Smooth muscle cell (in vitro differentiated cells): ENCODE measurements at regions not wholly inside any gene's neighbourhood (a gene's known extent, or its start where the extent isn't known, plus 50 kb on each side); places are given as distances from the start of the nearest gene placed in this dataset.

ENCODE experiments used
- DNase-seq: peaks from one replicate; lab custom pipeline; 2025; ENCODE audit not compliant: unreplicated experiment; lab: John Stamatoyannopoulos, UW
- H2AFZ ChIP-seq: fragments of 200-600 bp; sonication (generic); 2 replicates; pipeline ENCODE4 v1.6.0; 2016; ENCODE audit warnings: antibody characterized with exemption, low read depth, mild to moderate bottlenecking
- H3F3A ChIP-seq: fragments of 200-600 bp; sonication (generic); 2 replicates; pipeline ENCODE4 v1.6.0; 2017; ENCODE audit warnings: antibody characterized with exemption, low read depth
- H3K27ac ChIP-seq: fragments of 200-600 bp; sonication (generic); 2 replicates; pipeline ENCODE4 v1.5.1; 2016; ENCODE audit warnings: low read depth, mild to moderate bottlenecking
- H3K27me3 ChIP-seq: fragments of 200-600 bp; sonication (generic); 2 replicates; pipeline ENCODE4 v1.6.1; 2016; ENCODE audit warnings: low read depth, mild to moderate bottlenecking
- H3K36me3 ChIP-seq: fragments of 200-600 bp; sonication (generic); 2 replicates; pipeline ENCODE4 v1.5.1; 2016; ENCODE audit warnings: low read depth
- H3K4me1 ChIP-seq: fragments of 200-600 bp; sonication (generic); 2 replicates; pipeline ENCODE4 v1.5.1; 2016; ENCODE audit warnings: low read depth
- H3K4me2 ChIP-seq: fragments of 200-600 bp; sonication (generic); 2 replicates; pipeline ENCODE4 v1.6.0; 2016; ENCODE audit warnings: mild to moderate bottlenecking
- H3K4me3 ChIP-seq: fragments of 200-600 bp; sonication (generic); 2 replicates; pipeline ENCODE4 v1.5.1; 2016; ENCODE audit warnings: mild to moderate bottlenecking
- H3K79me2 ChIP-seq: fragments of 200-600 bp; sonication (generic); 2 replicates; pipeline ENCODE4 v1.6.0; 2016; ENCODE audit warnings: low read depth, mild to moderate bottlenecking
- H3K9ac ChIP-seq: fragments of 200-600 bp; sonication (generic); 2 replicates; pipeline ENCODE4 v1.6.0; 2016; ENCODE audit warnings: low read depth
- H3K9me3 ChIP-seq: fragments of 200-600 bp; sonication (generic); replicated peaks from 2 replicates; pipeline ENCODE4 v1.5.1; 2016; ENCODE audit warnings: low read depth
- H4K20me1 ChIP-seq: fragments of 200-600 bp; sonication (generic); 2 replicates; pipeline ENCODE4 v1.6.0; 2016; ENCODE audit warnings: low read depth
- WGBS: methylation state at CpG from one replicate; pipeline ENCODE4 v1.1.7; 2016; ENCODE audit warnings: low lambda C conversion rate; 5-methylcytosine and 5-hydroxymethylcytosine counted together
- TF ChIP-seq, protein P1 (sequence below): fragments of 200-600 bp; sonication (generic); IDR thresholded peaks from 2 replicates; pipeline ENCODE4 v1.5.1; 2017; ENCODE audit warnings: borderline replicate concordance, mild to moderate bottlenecking, antibody characterized with exemption; ENCODE audit not compliant: insufficient read depth, poor library complexity, severe bottlenecking

GRCh38 chr4:65924843-65925242 is 254.6 kb upstream of the EPHA5 start:
- no peaks in the 10 kb centered on the region for H3K9me3 ChIP-seq
- no peaks in the 10 kb centered on the region for H4K20me1 ChIP-seq
- H3F3A ChIP-seq, result no peaks in the 10 kb centered on the region
- TF ChIP-seq, protein P1, sequence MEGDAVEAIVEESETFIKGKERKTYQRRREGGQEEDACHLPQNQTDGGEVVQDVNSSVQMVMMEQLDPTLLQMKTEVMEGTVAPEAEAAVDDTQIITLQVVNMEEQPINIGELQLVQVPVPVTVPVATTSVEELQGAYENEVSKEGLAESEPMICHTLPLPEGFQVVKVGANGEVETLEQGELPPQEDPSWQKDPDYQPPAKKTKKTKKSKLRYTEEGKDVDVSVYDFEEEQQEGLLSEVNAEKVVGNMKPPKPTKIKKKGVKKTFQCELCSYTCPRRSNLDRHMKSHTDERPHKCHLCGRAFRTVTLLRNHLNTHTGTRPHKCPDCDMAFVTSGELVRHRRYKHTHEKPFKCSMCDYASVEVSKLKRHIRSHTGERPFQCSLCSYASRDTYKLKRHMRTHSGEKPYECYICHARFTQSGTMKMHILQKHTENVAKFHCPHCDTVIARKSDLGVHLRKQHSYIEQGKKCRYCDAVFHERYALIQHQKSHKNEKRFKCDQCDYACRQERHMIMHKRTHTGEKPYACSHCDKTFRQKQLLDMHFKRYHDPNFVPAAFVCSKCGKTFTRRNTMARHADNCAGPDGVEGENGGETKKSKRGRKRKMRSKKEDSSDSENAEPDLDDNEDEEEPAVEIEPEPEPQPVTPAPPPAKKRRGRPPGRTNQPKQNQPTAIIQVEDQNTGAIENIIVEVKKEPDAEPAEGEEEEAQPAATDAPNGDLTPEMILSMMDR, result no peak
- 86% methylated on average over 4 of the region's 4 CpGs for WGBS
- H3K79me2 ChIP-seq, result no peaks in the 10 kb centered on the region
- H3K4me1 ChIP-seq, result no peaks in the 10 kb centered on the region
- H2AFZ ChIP-seq, result no peak overlapping the region
- H3K27ac ChIP-seq, result no peak overlapping the region
- no peak for DNase-seq
- no peak overlapping the region for H3K4me3 ChIP-seq
- H3K36me3 ChIP-seq, result no peaks in the 10 kb centered on the region
- no peak overlapping the region for H3K9ac ChIP-seq
- H3K27me3 ChIP-seq, result no peaks in the 10 kb centered on the region
- H3K4me2 ChIP-seq, result no peak overlapping the region

DNA sequence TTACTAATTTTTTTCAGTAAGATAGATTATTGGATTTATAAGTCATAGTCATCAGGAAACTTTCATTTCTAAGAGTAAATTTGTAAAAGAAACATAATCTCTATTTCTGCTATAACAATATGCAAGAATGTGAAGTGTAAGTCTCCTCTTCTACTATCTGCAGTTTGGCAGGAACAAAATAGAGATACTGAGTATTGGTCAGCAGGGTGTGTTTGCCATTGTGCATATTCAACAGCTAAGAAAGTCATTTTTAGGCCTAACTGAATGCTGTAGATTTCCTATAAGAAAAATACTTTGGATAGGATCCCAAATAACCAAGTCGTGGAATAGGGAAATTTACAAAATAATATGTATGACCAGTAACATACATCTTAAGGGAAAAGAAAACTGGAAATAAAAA is 253.3 kb upstream of the EPHA5 start:
- WGBS, result 76% methylated on average over 1 of the region's 1 CpG
- no peaks in the 10 kb centered on the region for H3K79me2 ChIP-seq
- H4K20me1 ChIP-seq, result no peaks in the 10 kb centered on the region
- H3K4me3 ChIP-seq, result no peak overlapping the region
- H3K27ac ChIP-seq, result no peak overlapping the region
- H2AFZ ChIP-seq, result no peak overlapping the region
- H3K4me2 ChIP-seq, result no peak overlapping the region
- H3K9me3 ChIP-seq, result no peaks in the 10 kb centered on the region
- H3K36me3 ChIP-seq, result no peaks in the 10 kb centered on the region
- TF ChIP-seq, protein P1, result no peak
- no peaks in the 10 kb centered on the region for H3F3A ChIP-seq
- no peaks in the 10 kb centered on the region for H3K4me1 ChIP-seq
- no peak overlapping the region for H3K9ac ChIP-seq
- H3K27me3 ChIP-seq, result no peaks in the 10 kb centered on the region
- DNase-seq, result no peak

DNA sequence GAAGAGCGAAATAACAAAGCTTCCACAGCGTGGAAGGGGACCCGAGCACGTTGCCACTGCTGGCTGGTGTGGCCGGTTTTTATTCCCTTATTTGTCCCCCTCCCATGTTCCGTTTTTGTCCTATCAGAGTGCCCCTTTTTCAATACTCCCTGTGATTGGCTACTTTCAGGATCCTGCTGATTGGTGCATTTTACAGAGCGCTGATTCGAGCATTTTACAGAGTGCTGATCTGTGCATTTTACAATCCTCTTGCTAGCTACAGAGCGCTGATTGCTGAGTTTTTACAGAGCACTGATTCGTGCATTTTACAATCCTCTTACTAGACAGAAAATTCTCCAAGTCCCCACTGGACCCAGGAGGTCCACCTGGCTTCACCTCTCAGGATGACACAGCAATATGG is 250.9 kb upstream of the EPHA5 start:
- no peaks in the 10 kb centered on the region for H4K20me1 ChIP-seq
- H3K27ac ChIP-seq, result no peak overlapping the region
- no peak overlapping the region for H3K4me2 ChIP-seq
- no peaks in the 10 kb centered on the region for H3F3A ChIP-seq
- H2AFZ ChIP-seq, result no peak overlapping the region
- no peaks in the 10 kb centered on the region for H3K36me3 ChIP-seq
- H3K79me2 ChIP-seq, result no peaks in the 10 kb centered on the region
- DNase-seq, result no peak
- WGBS, result 95% methylated on average over 10 of the region's 10 CpGs
- no peaks in the 10 kb centered on the region for H3K27me3 ChIP-seq
- TF ChIP-seq, protein P1, result no peak
- no peak overlapping the region for H3K9ac ChIP-seq
- no peaks in the 10 kb centered on the region for H3K9me3 ChIP-seq
- H3K4me3 ChIP-seq, result no peak overlapping the region
- H3K4me1 ChIP-seq, result peaks cover 8% of the 10 kb centered on the region

DNA sequence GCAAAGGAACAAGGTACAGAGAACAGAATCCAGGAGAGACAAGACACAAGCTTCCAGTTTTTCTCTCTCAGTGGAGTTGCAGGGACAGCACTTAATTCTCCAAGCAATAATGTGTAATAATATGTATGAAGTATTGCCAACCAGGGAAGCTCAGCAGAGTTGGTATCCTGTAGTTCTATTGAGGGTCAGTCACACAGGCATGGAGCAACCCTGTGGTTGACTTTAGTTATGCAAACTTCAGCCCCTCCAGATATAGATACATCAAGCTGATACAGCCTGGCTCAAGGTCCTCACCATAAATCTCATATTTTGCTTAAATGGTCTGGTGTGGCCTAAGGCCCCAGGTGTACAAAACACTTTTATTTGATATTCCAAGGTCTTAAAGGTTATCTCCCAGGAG is 248.6 kb upstream of the EPHA5 start:
- Histone ChIP-seq H3K79me2 (no peaks in the 10 kb centered on the region), H3K9me3 (no peaks in the 10 kb centered on the region), H3K36me3 (no peaks in the 10 kb centered on the region), H3K9ac (no peak overlapping the region), H3K4me1 (peaks cover 8% of the 10 kb centered on the region), H2AFZ (no peak overlapping the region), H3F3A (no peaks in the 10 kb centered on the region), H4K20me1 (no peaks in the 10 kb centered on the region), H3K4me2 (no peak overlapping the region), H3K27ac (no peak overlapping the region), H3K27me3 (no peaks in the 10 kb centered on the region), H3K4me3 (no peak overlapping the region)
- no peak for DNase-seq
- TF ChIP-seq, protein P1, result no peak
